Thoracic aorta (tissue), 2 donors: ENCODE measurements at regions not wholly inside any gene's neighbourhood (a gene's known extent, or its start where the extent isn't known, plus 50 kb on each side); places are given as distances from the start of the nearest gene placed in this dataset.

Experiments used
- ATAC-seq: fragments of 150-250 bp; one replicate; pipeline ENCODE4 v1.8.0; 2017; ENCODE audit warnings: low read depth; ENCODE audit not compliant: insufficient number of reproducible peaks, low FRiP score
- DNase-seq: peaks from one replicate; pipeline ENCODE4 v3.0.0-alpha.2; 2020; ENCODE audit warnings: low spot score
- H3K27ac ChIP-seq, 2 donors: fragments of 200-600 bp; sonication (generic); 1 replicate in 1 of 2; 2 replicates in 1 of 2; pipeline ENCODE4 v1.5.1; 2016; ENCODE audit warnings: mild to moderate bottlenecking in 2 of 2, moderate library complexity in 2 of 2
- H3K27me3 ChIP-seq: fragments of 200-600 bp; sonication (generic); replicated peaks from 2 replicates; pipeline ENCODE4 v1.6.0; 2016; ENCODE audit warnings: mild to moderate bottlenecking; ENCODE audit not compliant: insufficient read depth
- H3K36me3 ChIP-seq: fragments of 200-600 bp; sonication (generic); one replicate; pipeline ENCODE4 v1.5.1; 2016
- H3K4me1 ChIP-seq, 2 donors: fragments of 200-600 bp; sonication (generic); 1 replicate in 1 of 2; 2 replicates in 1 of 2; pipeline versions ENCODE4 v1.5.1 to v1.6.0; 2016; ENCODE audit warnings: low read depth in 2 of 2, mild to moderate bottlenecking in 1 of 2; ENCODE audit not compliant: control insufficient read depth in 1 of 2
- H3K4me3 ChIP-seq: fragments of 200-600 bp; sonication (generic); 2 replicates; pipeline ENCODE4 v1.5.1; 2016; ENCODE audit warnings: mild to moderate bottlenecking
- H3K9me3 ChIP-seq: fragments of 200-600 bp; sonication (generic); 2 replicates; pipeline ENCODE4 v1.5.1; 2016
- TF ChIP-seq, protein P1 (sequence below): fragments of 200-600 bp; sonication (generic); IDR thresholded peaks from one replicate; pipeline ENCODE4 v1.5.1; 2019; ENCODE audit warnings: antibody characterized with exemption

DNA sequence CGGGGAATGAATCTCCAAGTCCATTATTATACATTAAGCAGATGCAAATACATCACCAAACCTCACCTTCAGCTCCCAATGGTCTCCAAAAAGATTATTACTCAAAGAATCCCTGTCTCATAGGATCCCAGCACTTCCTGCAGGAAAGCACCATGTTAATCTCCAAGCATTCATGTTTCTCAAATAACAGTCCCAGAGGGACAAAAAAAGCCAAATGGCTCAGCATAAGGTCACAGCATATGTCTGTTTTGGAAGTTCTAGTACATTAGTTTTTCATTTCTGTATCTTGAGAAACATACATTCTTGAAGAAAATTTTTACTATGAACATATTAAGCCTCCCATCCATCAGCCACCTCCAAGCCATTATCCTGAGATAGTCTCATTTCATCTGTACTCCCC, 103.3 kb downstream of the METTL4 start:
- Histone ChIP-seq H3K27me3 (no peaks in the 10 kb centered on the region), H3K4me1 (no peaks in the 10 kb centered on the region), H3K9me3 (no peaks in the 10 kb centered on the region), H3K27ac (no peak overlapping the region), H3K4me3 (no peak overlapping the region), H3K36me3 (no peaks in the 10 kb centered on the region)
- no peak for ATAC-seq
- TF ChIP-seq, protein P1, sequence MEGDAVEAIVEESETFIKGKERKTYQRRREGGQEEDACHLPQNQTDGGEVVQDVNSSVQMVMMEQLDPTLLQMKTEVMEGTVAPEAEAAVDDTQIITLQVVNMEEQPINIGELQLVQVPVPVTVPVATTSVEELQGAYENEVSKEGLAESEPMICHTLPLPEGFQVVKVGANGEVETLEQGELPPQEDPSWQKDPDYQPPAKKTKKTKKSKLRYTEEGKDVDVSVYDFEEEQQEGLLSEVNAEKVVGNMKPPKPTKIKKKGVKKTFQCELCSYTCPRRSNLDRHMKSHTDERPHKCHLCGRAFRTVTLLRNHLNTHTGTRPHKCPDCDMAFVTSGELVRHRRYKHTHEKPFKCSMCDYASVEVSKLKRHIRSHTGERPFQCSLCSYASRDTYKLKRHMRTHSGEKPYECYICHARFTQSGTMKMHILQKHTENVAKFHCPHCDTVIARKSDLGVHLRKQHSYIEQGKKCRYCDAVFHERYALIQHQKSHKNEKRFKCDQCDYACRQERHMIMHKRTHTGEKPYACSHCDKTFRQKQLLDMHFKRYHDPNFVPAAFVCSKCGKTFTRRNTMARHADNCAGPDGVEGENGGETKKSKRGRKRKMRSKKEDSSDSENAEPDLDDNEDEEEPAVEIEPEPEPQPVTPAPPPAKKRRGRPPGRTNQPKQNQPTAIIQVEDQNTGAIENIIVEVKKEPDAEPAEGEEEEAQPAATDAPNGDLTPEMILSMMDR: no peak
- no peak for DNase-seq

DNA sequence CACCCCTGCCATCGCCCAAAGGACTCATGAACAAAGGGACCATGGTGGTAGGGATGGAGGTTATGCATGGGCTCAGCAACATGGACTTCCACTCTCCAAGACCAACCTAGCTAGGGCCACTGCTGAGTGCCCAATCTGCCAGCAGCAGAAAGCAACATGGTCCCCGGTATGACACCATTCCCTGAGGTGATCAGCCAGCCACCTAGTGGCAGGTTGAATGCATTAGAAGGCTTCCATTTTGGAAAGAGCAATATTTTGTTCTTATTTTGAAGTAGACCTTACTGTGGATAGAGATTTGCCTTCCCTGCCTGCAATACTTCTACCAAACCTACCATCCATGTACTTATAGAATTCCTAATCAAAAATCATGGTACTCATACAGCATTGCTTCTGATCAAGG, 99.8 kb downstream of the METTL4 start:
- Histone ChIP-seq H3K4me1 (no peaks in the 10 kb centered on the region), H3K36me3 (no peaks in the 10 kb centered on the region), H3K9me3 (no peaks in the 10 kb centered on the region), H3K27me3 (no peaks in the 10 kb centered on the region), H3K27ac (no peak overlapping the region), H3K4me3 (no peak overlapping the region)
- ATAC-seq (no peak), DNase-seq (no peak)
- TF ChIP-seq, protein P1: no peak

DNA sequence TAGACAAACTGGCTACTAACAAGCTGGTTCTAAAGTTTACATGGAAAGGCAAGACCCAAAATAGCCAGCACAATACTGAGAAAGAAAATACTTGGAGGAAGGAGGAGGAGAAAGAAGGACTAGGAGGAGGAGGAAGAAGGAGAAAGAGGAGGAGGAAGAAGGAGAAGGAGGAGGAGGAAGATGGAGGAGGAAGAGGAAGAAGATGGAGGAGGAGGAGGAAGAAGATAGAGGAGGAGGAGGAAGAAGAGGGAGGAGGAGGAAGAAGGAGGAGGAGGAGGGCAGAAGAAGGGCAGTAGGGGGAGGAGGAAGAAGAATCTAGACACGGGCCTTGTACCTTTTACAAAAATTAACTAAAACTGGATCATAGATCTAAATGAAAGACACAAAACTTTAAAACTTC, 92.6 kb downstream of the METTL4 start:
- no peak overlapping the region for H3K27ac ChIP-seq
- TF ChIP-seq, protein P1: no peak
- no peak overlapping the region for H3K4me3 ChIP-seq
- DNase-seq (no peak), ATAC-seq (no peak)
- no peaks in the 10 kb centered on the region for H3K4me1 ChIP-seq
- H3K27me3 ChIP-seq: no peaks in the 10 kb centered on the region
- no peaks in the 10 kb centered on the region for H3K9me3 ChIP-seq
- no peaks in the 10 kb centered on the region for H3K36me3 ChIP-seq

DNA sequence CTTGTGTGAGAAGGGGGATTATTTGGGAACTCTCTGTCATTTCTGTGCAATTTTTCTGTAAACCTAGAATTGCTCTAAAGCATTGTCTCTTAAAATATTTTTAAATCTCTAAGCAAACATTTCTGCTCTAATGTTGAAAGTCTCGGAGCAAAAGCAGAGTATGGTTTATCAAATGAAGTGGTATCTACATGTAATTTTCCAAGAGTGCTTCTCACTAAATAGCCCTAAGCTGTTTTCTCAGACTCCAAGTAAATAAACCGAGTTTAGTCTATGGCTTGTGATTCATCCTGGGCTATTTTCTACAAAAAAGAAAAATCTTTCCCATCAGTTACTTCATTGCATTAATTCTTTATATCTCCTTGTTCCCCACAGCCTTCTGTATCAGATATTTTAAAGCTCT, 90.8 kb downstream of the METTL4 start:
- H3K36me3 ChIP-seq: no peaks in the 10 kb centered on the region
- H3K27me3 ChIP-seq: no peaks in the 10 kb centered on the region
- H3K27ac ChIP-seq: no peak overlapping the region
- no peaks in the 10 kb centered on the region for H3K9me3 ChIP-seq
- no peaks in the 10 kb centered on the region for H3K4me1 ChIP-seq
- DNase-seq: no peak
- H3K4me3 ChIP-seq: no peak overlapping the region
- ATAC-seq: no peak
- TF ChIP-seq, protein P1: no peak

DNA sequence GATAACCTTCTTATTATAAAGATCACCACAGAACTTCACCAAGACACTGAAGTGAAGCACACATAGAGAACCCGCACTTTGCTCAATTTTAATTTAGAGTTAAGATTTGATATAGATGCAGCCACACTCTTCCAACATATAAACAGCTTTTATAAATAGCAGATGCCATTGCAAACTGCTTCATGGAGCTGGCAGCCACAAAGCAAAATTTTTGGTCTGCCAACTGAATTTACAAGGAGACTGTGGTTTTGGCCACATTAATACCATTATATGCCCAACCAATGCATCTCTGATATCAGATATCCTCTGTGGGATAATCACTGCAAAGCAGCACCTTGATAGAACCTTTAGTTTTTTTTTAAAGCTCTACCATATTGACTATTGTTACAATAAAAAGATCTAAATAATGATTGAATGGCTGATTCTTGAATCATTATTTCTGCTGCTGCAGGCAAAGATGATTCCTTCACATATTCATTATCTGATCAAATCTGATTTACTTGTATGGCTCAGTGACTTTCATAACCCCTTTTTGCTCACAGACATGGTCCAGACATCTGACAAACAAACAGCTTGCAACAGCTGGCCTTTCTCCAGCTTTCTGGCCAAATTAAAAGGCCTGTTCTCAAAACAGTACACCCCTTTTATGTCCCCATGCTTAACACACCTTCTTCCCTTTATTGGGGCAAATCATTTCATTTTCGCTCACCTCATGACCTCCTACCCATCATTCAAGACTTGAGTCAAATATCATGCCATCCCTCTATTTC, 88.4 kb downstream of the METTL4 start:
- H3K4me1 ChIP-seq: no peaks in the 10 kb centered on the region
- H3K9me3 ChIP-seq: no peaks in the 10 kb centered on the region
- no peak overlapping the region for H3K4me3 ChIP-seq
- H3K27me3 ChIP-seq: no peaks in the 10 kb centered on the region
- no peak for ATAC-seq
- no peaks in the 10 kb centered on the region for H3K36me3 ChIP-seq
- DNase-seq: no peak
- TF ChIP-seq, protein P1: no peak
- H3K27ac ChIP-seq: no peak overlapping the region
